ENCODE measurements at regions not wholly inside any gene's neighbourhood (a gene's known extent, or its start where the extent isn't known, plus 50 kb on each side); places are given as distances from the start of the nearest gene placed in this dataset.

- H4K91ac ChIP-seq (ENCODE audit: low read length): no peak overlapping the region
- H3K4me2 ChIP-seq (ENCODE audit: low read length, poor library complexity, severe bottlenecking): no peak overlapping the region
- no peak overlapping the region for H3K18ac ChIP-seq (ENCODE audit: low read depth in 1 of 2, low read length in 2 of 2)
- no peak overlapping the region for H3K4me3 ChIP-seq (ENCODE audit: insufficient read depth in 1 of 2, low read depth in 1 of 2, low read length in 2 of 2)
- no peak overlapping the region for H2AFZ ChIP-seq (ENCODE audit: low read depth, low read length)
- no peak overlapping the region for H3K14ac ChIP-seq (ENCODE audit: low read length in 2 of 2)
- H3K27me3 ChIP-seq (ENCODE audit: control insufficient read depth in 1 of 2, insufficient read depth in 1 of 2, low read length in 2 of 2): no peaks in the 10 kb centered on the region
- no peak overlapping the region for H2AK5ac ChIP-seq (ENCODE audit: low read length, severe bottlenecking)
- no peak overlapping the region for H3K27ac ChIP-seq (ENCODE audit: low read length, poor library complexity, severe bottlenecking)
- H3K4ac ChIP-seq (ENCODE audit: low read depth in 1 of 2, low read length in 2 of 2): no peak overlapping the region
- no peak overlapping the region for H2BK5ac ChIP-seq (ENCODE audit: low read depth, low read length, poor library complexity, severe bottlenecking)
- H3K4me1 ChIP-seq (ENCODE audit: control insufficient read depth, insufficient read depth, low read depth, low read length): no peaks in the 10 kb centered on the region
- DNase-seq: no peak
- no peaks in the 10 kb centered on the region for H3K9me3 ChIP-seq (ENCODE audit: control insufficient read depth, low read length)
- no peaks in the 10 kb centered on the region for H3K79me1 ChIP-seq (replicated peaks; ENCODE audit: low read length, poor library complexity, severe bottlenecking)
- no peak overlapping the region for H4K8ac ChIP-seq (ENCODE audit: low read length)
- H2BK15ac ChIP-seq (ENCODE audit: low read depth, poor library complexity, severe bottlenecking): no peak overlapping the region
- H2BK120ac ChIP-seq (ENCODE audit: low read depth, low read length): no peak overlapping the region
- no peaks in the 10 kb centered on the region for H3K36me3 ChIP-seq (ENCODE audit: control insufficient read depth in 1 of 2, insufficient read depth in 2 of 2, low read depth in 1 of 2, low read length in 2 of 2)
- H3K23ac ChIP-seq (ENCODE audit: low read length in 2 of 2): no peak overlapping the region
- H3K9ac ChIP-seq (ENCODE audit: low read length): no peak overlapping the region
- no peak overlapping the region for H2BK12ac ChIP-seq (ENCODE audit: low read length in 2 of 2)
- WGBS: 87% methylated on average over 2 of the region's 2 CpGs
Measured at GRCh38 chr11:91308069-91308468, 916.5 kb upstream of the FAT3 start.

- Histone ChIP-seq H3K9me3 (ENCODE audit: control insufficient read depth, low read length) (no peaks in the 10 kb centered on the region), H3K27me3 (ENCODE audit: control insufficient read depth in 1 of 2, insufficient read depth in 1 of 2, low read length in 2 of 2) (no peaks in the 10 kb centered on the region), H4K91ac (ENCODE audit: low read length) (no peak overlapping the region), H3K18ac (ENCODE audit: low read depth in 1 of 2, low read length in 2 of 2) (no peak overlapping the region), H2AK5ac (ENCODE audit: low read length, severe bottlenecking) (no peak overlapping the region), H3K4me3 (ENCODE audit: insufficient read depth in 1 of 2, low read depth in 1 of 2, low read length in 2 of 2) (no peak overlapping the region), H2AFZ (ENCODE audit: low read depth, low read length) (no peak overlapping the region), H3K36me3 (ENCODE audit: control insufficient read depth in 1 of 2, insufficient read depth in 2 of 2, low read depth in 1 of 2, low read length in 2 of 2) (no peaks in the 10 kb centered on the region), H3K4ac (ENCODE audit: low read depth in 1 of 2, low read length in 2 of 2) (no peak overlapping the region), H3K23ac (ENCODE audit: low read length in 2 of 2) (no peak overlapping the region), H2BK120ac (ENCODE audit: low read depth, low read length) (no peak overlapping the region), H3K27ac (ENCODE audit: low read length, poor library complexity, severe bottlenecking) (no peak overlapping the region), H2BK5ac (ENCODE audit: low read depth, low read length, poor library complexity, severe bottlenecking) (no peak overlapping the region), H2BK12ac (ENCODE audit: low read length in 2 of 2) (no peak overlapping the region), H3K4me1 (ENCODE audit: control insufficient read depth, insufficient read depth, low read depth, low read length) (no peaks in the 10 kb centered on the region), H3K4me2 (ENCODE audit: low read length, poor library complexity, severe bottlenecking) (no peak overlapping the region), H2BK15ac (ENCODE audit: low read depth, poor library complexity, severe bottlenecking) (no peak overlapping the region), H3K9ac (ENCODE audit: low read length) (no peak overlapping the region), H3K14ac (ENCODE audit: low read length in 2 of 2) (no peak overlapping the region), H4K8ac (ENCODE audit: low read length) (no peak overlapping the region), H3K79me1 (replicated peaks; ENCODE audit: low read length, poor library complexity, severe bottlenecking) (no peaks in the 10 kb centered on the region)
- no CpG with 5 or more reads among the region's 2 CpGs for WGBS
- no peak for DNase-seq
Measured at GRCh38 chr11:91305402-91305801, 919.2 kb upstream of the FAT3 start.

GRCh38 chr11:91303749-91304148 lies 920.9 kb upstream of the FAT3 start:
- no peak overlapping the region for H3K4me2 ChIP-seq (ENCODE audit: low read length, poor library complexity, severe bottlenecking)
- no peak overlapping the region for H3K9ac ChIP-seq (ENCODE audit: low read length)
- H2BK15ac ChIP-seq (ENCODE audit: low read depth, poor library complexity, severe bottlenecking): no peak overlapping the region
- no peaks in the 10 kb centered on the region for H3K36me3 ChIP-seq (ENCODE audit: control insufficient read depth in 1 of 2, insufficient read depth in 2 of 2, low read depth in 1 of 2, low read length in 2 of 2)
- H2BK5ac ChIP-seq (ENCODE audit: low read depth, low read length, poor library complexity, severe bottlenecking): no peak overlapping the region
- no peaks in the 10 kb centered on the region for H3K4me1 ChIP-seq (ENCODE audit: control insufficient read depth, insufficient read depth, low read depth, low read length)
- WGBS: no CpG with 5 or more reads among the region's 2 CpGs
- H2AK5ac ChIP-seq (ENCODE audit: low read length, severe bottlenecking): no peak overlapping the region
- no peak overlapping the region for H3K4me3 ChIP-seq (ENCODE audit: insufficient read depth in 1 of 2, low read depth in 1 of 2, low read length in 2 of 2)
- H3K23ac ChIP-seq (ENCODE audit: low read length in 2 of 2): no peak overlapping the region
- H3K9me3 ChIP-seq (ENCODE audit: control insufficient read depth, low read length): no peaks in the 10 kb centered on the region
- H2BK12ac ChIP-seq (ENCODE audit: low read length in 2 of 2): no peak overlapping the region
- no peak overlapping the region for H3K4ac ChIP-seq (ENCODE audit: low read depth in 1 of 2, low read length in 2 of 2)
- DNase-seq: no peak
- no peak overlapping the region for H3K27ac ChIP-seq (ENCODE audit: low read length, poor library complexity, severe bottlenecking)
- no peak overlapping the region for H2AFZ ChIP-seq (ENCODE audit: low read depth, low read length)
- no peak overlapping the region for H3K14ac ChIP-seq (ENCODE audit: low read length in 2 of 2)
- H3K18ac ChIP-seq (ENCODE audit: low read depth in 1 of 2, low read length in 2 of 2): no peak overlapping the region
- H4K91ac ChIP-seq (ENCODE audit: low read length): no peak overlapping the region
- H3K27me3 ChIP-seq (ENCODE audit: control insufficient read depth in 1 of 2, insufficient read depth in 1 of 2, low read length in 2 of 2): no peaks in the 10 kb centered on the region
- no peak overlapping the region for H2BK120ac ChIP-seq (ENCODE audit: low read depth, low read length)
- no peak overlapping the region for H4K8ac ChIP-seq (ENCODE audit: low read length)
- H3K79me1 ChIP-seq (replicated peaks; ENCODE audit: low read length, poor library complexity, severe bottlenecking): no peaks in the 10 kb centered on the region

- no peak overlapping the region for H4K8ac ChIP-seq (ENCODE audit: low read length)
- WGBS: 25% methylated on average over 1 of the region's 1 CpG
- H3K9me3 ChIP-seq (ENCODE audit: control insufficient read depth, low read length): no peaks in the 10 kb centered on the region
- no peaks in the 10 kb centered on the region for H3K36me3 ChIP-seq (ENCODE audit: control insufficient read depth in 1 of 2, insufficient read depth in 2 of 2, low read depth in 1 of 2, low read length in 2 of 2)
- no peak overlapping the region for H4K91ac ChIP-seq (ENCODE audit: low read length)
- no peak overlapping the region for H3K4ac ChIP-seq (ENCODE audit: low read depth in 1 of 2, low read length in 2 of 2)
- no peak overlapping the region for H3K4me3 ChIP-seq (ENCODE audit: insufficient read depth in 1 of 2, low read depth in 1 of 2, low read length in 2 of 2)
- H3K27me3 ChIP-seq (ENCODE audit: control insufficient read depth in 1 of 2, insufficient read depth in 1 of 2, low read length in 2 of 2): no peaks in the 10 kb centered on the region
- no peak overlapping the region for H3K27ac ChIP-seq (ENCODE audit: low read length, poor library complexity, severe bottlenecking)
- H3K9ac ChIP-seq (ENCODE audit: low read length): no peak overlapping the region
- DNase-seq: peak; percentile 49
- no peak overlapping the region for H2BK120ac ChIP-seq (ENCODE audit: low read depth, low read length)
- H3K14ac ChIP-seq (ENCODE audit: low read length in 2 of 2): no peak overlapping the region
- no peak overlapping the region for H2BK15ac ChIP-seq (ENCODE audit: low read depth, poor library complexity, severe bottlenecking)
- no peak overlapping the region for H2BK5ac ChIP-seq (ENCODE audit: low read depth, low read length, poor library complexity, severe bottlenecking)
- H2AFZ ChIP-seq (ENCODE audit: low read depth, low read length): no peak overlapping the region
- H3K4me1 ChIP-seq (ENCODE audit: control insufficient read depth, insufficient read depth, low read depth, low read length): no peaks in the 10 kb centered on the region
- H3K18ac ChIP-seq (ENCODE audit: low read depth in 1 of 2, low read length in 2 of 2): no peak overlapping the region
- H2AK5ac ChIP-seq (ENCODE audit: low read length, severe bottlenecking): no peak overlapping the region
- H3K79me1 ChIP-seq (replicated peaks; ENCODE audit: low read length, poor library complexity, severe bottlenecking): no peaks in the 10 kb centered on the region
- no peak overlapping the region for H2BK12ac ChIP-seq (ENCODE audit: low read length in 2 of 2)
- H3K4me2 ChIP-seq (ENCODE audit: low read length, poor library complexity, severe bottlenecking): no peak overlapping the region
- no peak overlapping the region for H3K23ac ChIP-seq (ENCODE audit: low read length in 2 of 2)
Measured at GRCh38 chr11:91299980-91300379, 924.6 kb upstream of the FAT3 start.

Data from mesenchymal stem cell (in vitro differentiated cells and primary cell).